22Rv1 (cell line): ENCODE measurements at regions not wholly inside any gene's neighbourhood (a gene's known extent, or its start where the extent isn't known, plus 50 kb on each side); places are given as distances from the start of the nearest gene placed in this dataset.

Source experiments
- ZFX ChIP-seq: fragments of 450-650 bp; IDR thresholded peaks from 2 replicates; pipeline ENCODE4 v1.6.1; 2017; ENCODE audit warnings: antibody characterized with exemption, borderline replicate concordance
- TF ChIP-seq, protein P1 (sequence below): fragments of 450-650 bp; IDR thresholded peaks from 2 replicates; pipeline ENCODE4 v1.5.1; 2017; ENCODE audit warnings: mild to moderate bottlenecking

DNA sequence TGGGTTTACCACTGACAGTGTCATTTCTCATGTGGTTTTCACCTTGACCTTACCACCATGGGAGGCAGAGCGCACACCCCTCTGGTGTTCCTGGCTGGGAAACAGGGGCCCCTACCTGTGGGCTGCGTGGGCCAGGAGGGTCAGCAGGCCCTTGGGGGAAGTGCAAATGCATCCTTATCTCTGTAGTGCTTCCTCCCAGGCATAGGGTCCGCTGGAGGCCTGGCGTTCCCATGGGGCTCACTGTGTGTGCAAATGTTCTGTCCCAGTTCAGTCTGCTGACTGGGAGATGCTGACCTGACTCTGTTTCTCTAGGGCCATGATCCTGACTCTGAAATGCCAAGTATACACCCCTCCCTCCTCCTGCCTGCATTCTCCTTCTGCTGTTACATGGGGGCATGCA is 81.3 kb downstream of the SLC25A47 start:
- TF ChIP-seq, protein P1, sequence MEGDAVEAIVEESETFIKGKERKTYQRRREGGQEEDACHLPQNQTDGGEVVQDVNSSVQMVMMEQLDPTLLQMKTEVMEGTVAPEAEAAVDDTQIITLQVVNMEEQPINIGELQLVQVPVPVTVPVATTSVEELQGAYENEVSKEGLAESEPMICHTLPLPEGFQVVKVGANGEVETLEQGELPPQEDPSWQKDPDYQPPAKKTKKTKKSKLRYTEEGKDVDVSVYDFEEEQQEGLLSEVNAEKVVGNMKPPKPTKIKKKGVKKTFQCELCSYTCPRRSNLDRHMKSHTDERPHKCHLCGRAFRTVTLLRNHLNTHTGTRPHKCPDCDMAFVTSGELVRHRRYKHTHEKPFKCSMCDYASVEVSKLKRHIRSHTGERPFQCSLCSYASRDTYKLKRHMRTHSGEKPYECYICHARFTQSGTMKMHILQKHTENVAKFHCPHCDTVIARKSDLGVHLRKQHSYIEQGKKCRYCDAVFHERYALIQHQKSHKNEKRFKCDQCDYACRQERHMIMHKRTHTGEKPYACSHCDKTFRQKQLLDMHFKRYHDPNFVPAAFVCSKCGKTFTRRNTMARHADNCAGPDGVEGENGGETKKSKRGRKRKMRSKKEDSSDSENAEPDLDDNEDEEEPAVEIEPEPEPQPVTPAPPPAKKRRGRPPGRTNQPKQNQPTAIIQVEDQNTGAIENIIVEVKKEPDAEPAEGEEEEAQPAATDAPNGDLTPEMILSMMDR, result no peak
- no peak for TF ChIP-seq ZFX
